ENCODE measurements at regions not wholly inside any gene's neighbourhood (a gene's known extent, or its start where the extent isn't known, plus 50 kb on each side); places are given as distances from the start of the nearest gene placed in this dataset.

DNA sequence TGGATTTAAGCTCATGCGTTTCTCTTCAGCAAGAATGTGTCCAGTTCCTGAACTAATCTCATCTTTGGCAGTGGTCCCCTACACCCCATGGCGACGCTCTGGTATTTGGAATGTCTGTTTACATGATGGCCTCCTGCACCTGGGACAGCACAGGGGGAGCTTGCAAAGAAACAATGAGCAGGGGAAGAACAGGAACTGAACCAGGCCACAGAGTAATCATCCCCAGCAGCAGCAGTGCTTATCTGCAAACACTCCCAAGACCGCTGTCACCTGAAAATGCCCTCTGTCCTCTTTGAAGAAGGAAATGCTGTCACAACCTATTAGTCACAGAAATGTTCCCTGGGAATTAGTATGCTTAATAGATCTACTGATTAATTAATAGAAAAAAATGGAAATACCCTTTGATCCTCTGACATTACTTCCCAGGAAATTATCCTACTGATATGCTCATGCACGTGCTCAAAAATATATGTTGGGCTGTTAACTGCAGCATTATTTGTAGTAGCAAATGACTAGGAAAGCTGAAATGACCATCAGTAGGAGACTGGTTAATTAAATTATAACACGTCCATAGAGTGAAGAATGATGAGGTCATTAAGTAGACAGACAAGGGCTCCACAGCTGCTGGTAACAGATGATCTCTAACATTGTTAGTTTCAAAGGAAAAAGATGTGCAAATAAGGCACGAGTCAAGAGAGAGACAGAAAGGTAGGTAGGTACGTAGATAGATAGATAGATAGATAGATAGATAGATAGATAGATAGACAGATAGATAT, 279.3 kb upstream of the FLRT2 start:
- H3K9me3 ChIP-seq, result no peaks in the 10 kb centered on the region
- DNase-seq (ENCODE audit: low read depth in 1 of 2, low spot score in 1 of 2) (no peak), FAIRE-seq (no peak), ATAC-seq (no peak)
- TF ChIP-seq PHF8 (IDR thresholded peaks at IDR 0.05; ENCODE audit: borderline replicate concordance, low read depth), result no peak
- TF ChIP-seq ESRRA (IDR thresholded peaks at IDR 0.05; ENCODE audit: borderline replicate concordance, low read length), result no peak
- WGBS (ENCODE audit: missing lambda C conversion rate), result 61% methylated on average over 8 of the region's 8 CpGs
- no peak overlapping the region for H3K27ac ChIP-seq
- no peak overlapping the region for H3K4me3 ChIP-seq
- H3K4me2 ChIP-seq, result no peak overlapping the region
- CTCF ChIA-PET, result no interaction called here
- H3K4me1 ChIP-seq, result no peaks in the 10 kb centered on the region
- POLR2A ChIA-PET, result no interaction called here

DNA sequence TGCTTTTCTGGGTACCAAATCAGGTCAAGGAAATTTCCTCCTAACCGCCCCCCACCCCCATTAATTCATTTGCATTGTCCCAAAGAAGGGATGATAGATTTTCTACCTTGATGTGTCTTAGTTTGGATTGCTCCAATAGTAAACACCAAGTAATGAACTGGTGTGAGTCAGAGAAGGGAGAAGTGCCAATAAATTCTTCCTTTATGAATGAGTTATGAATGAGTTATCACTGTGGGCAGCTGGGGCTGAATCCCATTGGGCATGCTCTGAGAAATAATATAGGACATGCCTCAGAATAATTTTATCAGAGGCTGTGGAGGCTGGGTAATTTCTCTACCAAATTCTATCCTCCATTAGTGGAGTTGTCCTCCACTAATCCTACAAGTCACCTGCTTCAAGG, 277.9 kb upstream of the FLRT2 start:
- WGBS (ENCODE audit: missing lambda C conversion rate), result 21% methylated on average over 1 of the region's 1 CpG
- DNase-seq (ENCODE audit: low read depth in 1 of 2, low spot score in 1 of 2), result peak in 1 of 2 experiments; percentile 17
- no peak overlapping the region for H3K27ac ChIP-seq
- peak overlapping the region; percentile 23; the same call in 1 of the 3 replicates for H3K4me2 ChIP-seq
- no peaks in the 10 kb centered on the region for H3K9me3 ChIP-seq
- no peaks in the 10 kb centered on the region for H3K4me1 ChIP-seq
- TF ChIP-seq JUN (IDR thresholded peaks at IDR 0.05) (no peak), FOSL2 (IDR thresholded peaks at IDR 0.05) (no peak), FOSL2 (CRISPR knock-in tag; IDR thresholded peaks at IDR 0.05) (peak; percentile 50; the same call in 1 of the 2 replicates)
- H3K4me3 ChIP-seq, result no peak overlapping the region
- POLR2A ChIA-PET, result no interaction called here
- CTCF ChIA-PET, result no interaction called here
- peak; percentile 64 to 67; a peak in 3 of 6 replicates for ATAC-seq
- FAIRE-seq, result peak; percentile 67

- POLR2A ChIA-PET, result no interaction called here
- Histone ChIP-seq H3K4me3 (no peak overlapping the region), H3K4me2 (no peak overlapping the region), H3K9me3 (no peaks in the 10 kb centered on the region), H3K4me1 (no peaks in the 10 kb centered on the region), H3K27ac (no peak overlapping the region)
- DNase-seq (ENCODE audit: low read depth in 1 of 2, low spot score in 1 of 2), result no peak
- CTCF ChIA-PET, result interaction anchor here (1.1 kb wide), 1 partner anchor 13 kb away, joined by 3 read pairs; no protein-coding TSS in a partner anchor
- no peak for ATAC-seq
- TF ChIP-seq JUN (IDR thresholded peaks at IDR 0.05), result no peak
- no peak for TF ChIP-seq RNF2 (IDR thresholded peaks at IDR 0.05; ENCODE audit: borderline replicate concordance, low read depth)
- TF ChIP-seq HDAC2 (IDR thresholded peaks at IDR 0.05), result no peak
- TF ChIP-seq EHF (CRISPR knock-in tag; IDR thresholded peaks at IDR 0.05), result no peak
- TF ChIP-seq HOXB13 (CRISPR knock-in tag; IDR thresholded peaks at IDR 0.05; ENCODE audit: low read depth), result no peak
- TF ChIP-seq FOSL2 (IDR thresholded peaks at IDR 0.05), result no peak
- TF ChIP-seq FOSL2 (CRISPR knock-in tag; IDR thresholded peaks at IDR 0.05), result no peak
- no peak for TF ChIP-seq FOSB (CRISPR knock-in tag; IDR thresholded peaks at IDR 0.05)
- no peak for TF ChIP-seq CBX8 (IDR thresholded peaks at IDR 0.05)
- TF ChIP-seq CHD4 (IDR thresholded peaks at IDR 0.05; ENCODE audit: borderline replicate concordance), result no peak
- TF ChIP-seq ZC3H11A (IDR thresholded peaks at IDR 0.05), result no peak
- no peak for TF ChIP-seq CBX2 (IDR thresholded peaks at IDR 0.05; ENCODE audit: borderline replicate concordance, low read depth)
- no peak for TF ChIP-seq PHF8 (IDR thresholded peaks at IDR 0.05; ENCODE audit: borderline replicate concordance, low read depth)
- TF ChIP-seq, protein P1, sequence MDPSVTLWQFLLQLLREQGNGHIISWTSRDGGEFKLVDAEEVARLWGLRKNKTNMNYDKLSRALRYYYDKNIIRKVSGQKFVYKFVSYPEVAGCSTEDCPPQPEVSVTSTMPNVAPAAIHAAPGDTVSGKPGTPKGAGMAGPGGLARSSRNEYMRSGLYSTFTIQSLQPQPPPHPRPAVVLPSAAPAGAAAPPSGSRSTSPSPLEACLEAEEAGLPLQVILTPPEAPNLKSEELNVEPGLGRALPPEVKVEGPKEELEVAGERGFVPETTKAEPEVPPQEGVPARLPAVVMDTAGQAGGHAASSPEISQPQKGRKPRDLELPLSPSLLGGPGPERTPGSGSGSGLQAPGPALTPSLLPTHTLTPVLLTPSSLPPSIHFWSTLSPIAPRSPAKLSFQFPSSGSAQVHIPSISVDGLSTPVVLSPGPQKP (IDR thresholded peaks at IDR 0.05; ENCODE audit: low read depth, low read length), result no peak
- no peak for TF ChIP-seq MYC (IDR thresholded peaks at IDR 0.05; ENCODE audit: borderline replicate concordance, low read length)
- no peak for TF ChIP-seq EHMT2 (IDR thresholded peaks at IDR 0.05; ENCODE audit: low read depth)
- no peak for TF ChIP-seq CHD2 (IDR thresholded peaks at IDR 0.05; ENCODE audit: low read length, partially characterized antibody)
- TF ChIP-seq, protein P2, sequence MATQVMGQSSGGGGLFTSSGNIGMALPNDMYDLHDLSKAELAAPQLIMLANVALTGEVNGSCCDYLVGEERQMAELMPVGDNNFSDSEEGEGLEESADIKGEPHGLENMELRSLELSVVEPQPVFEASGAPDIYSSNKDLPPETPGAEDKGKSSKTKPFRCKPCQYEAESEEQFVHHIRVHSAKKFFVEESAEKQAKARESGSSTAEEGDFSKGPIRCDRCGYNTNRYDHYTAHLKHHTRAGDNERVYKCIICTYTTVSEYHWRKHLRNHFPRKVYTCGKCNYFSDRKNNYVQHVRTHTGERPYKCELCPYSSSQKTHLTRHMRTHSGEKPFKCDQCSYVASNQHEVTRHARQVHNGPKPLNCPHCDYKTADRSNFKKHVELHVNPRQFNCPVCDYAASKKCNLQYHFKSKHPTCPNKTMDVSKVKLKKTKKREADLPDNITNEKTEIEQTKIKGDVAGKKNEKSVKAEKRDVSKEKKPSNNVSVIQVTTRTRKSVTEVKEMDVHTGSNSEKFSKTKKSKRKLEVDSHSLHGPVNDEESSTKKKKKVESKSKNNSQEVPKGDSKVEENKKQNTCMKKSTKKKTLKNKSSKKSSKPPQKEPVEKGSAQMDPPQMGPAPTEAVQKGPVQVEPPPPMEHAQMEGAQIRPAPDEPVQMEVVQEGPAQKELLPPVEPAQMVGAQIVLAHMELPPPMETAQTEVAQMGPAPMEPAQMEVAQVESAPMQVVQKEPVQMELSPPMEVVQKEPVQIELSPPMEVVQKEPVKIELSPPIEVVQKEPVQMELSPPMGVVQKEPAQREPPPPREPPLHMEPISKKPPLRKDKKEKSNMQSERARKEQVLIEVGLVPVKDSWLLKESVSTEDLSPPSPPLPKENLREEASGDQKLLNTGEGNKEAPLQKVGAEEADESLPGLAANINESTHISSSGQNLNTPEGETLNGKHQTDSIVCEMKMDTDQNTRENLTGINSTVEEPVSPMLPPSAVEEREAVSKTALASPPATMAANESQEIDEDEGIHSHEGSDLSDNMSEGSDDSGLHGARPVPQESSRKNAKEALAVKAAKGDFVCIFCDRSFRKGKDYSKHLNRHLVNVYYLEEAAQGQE (IDR thresholded peaks at IDR 0.05), result no peak
- TF ChIP-seq NPAS2 (CRISPR knock-in tag; IDR thresholded peaks at IDR 0.05; ENCODE audit: borderline replicate concordance), result no peak
- no peak for TF ChIP-seq BHLHE40 (IDR thresholded peaks at IDR 0.05; ENCODE audit: low read depth, low read length)
- no peak for FAIRE-seq
Measured at GRCh38 chr14:85254711-85255110, 275.2 kb upstream of the FLRT2 start.
